CD4-positive, alpha-beta T cell treated with Interferon alpha-2 for 1 hour (primary cell): ENCODE measurements at regions not wholly inside any gene's neighbourhood (a gene's known extent, or its start where the extent isn't known, plus 50 kb on each side); places are given as distances from the start of the nearest gene placed in this dataset.
"Not testable (repeated sequence)": the region's sequence is repeated elsewhere in the genome, so short reads cannot be mapped to it uniquely, and the experiment has no call there.

Experiments used
- DNase-seq, 2 donors: peaks; one replicate each; pipeline ENCODE4 v3.0.0-alpha.2; 2020 to 2022

GRCh38 chr6:66516377-66516776, 809.4 kb upstream of the EYS start:
- no peak for DNase-seq

GRCh38 chr6:66508433-66508832, 801.4 kb upstream of the EYS start:
- DNase-seq, result no peak

GRCh38 chr6:66499851-66500250, 792.8 kb upstream of the EYS start:
- DNase-seq, result no peak

- no peak for DNase-seq
These were observed 789.6 kb upstream of the EYS start for GRCh38 chr6:66496659-66497058.

GRCh38 chr6:66494643-66495042, 787.6 kb upstream of the EYS start:
- DNase-seq, result not testable (repeated sequence)

GRCh38 chr6:66489269-66489987, 782.4 kb upstream of the EYS start:
- DNase-seq, result no peak

GRCh38 chr6:66481216-66481615, 774.2 kb upstream of the EYS start:
- DNase-seq, result no peak

GRCh38 chr6:66478705-66479104, 771.7 kb upstream of the EYS start:
- no peak for DNase-seq

- no peak for DNase-seq
These were observed 728.3 kb upstream of the EYS start for GRCh38 chr6:66435321-66435720.

- no peak for DNase-seq
These were observed 722.2 kb upstream of the EYS start for GRCh38 chr6:66429210-66429609.

GRCh38 chr6:66423047-66423446, 716.0 kb upstream of the EYS start:
- no peak for DNase-seq

GRCh38 chr6:66421570-66421969, 714.5 kb upstream of the EYS start:
- DNase-seq, result no peak

GRCh38 chr6:66418906-66419305, 711.9 kb upstream of the EYS start:
- no peak for DNase-seq

GRCh38 chr6:66403966-66404365, 696.9 kb upstream of the EYS start:
- DNase-seq, result no peak

- no peak for DNase-seq
These were observed 695.8 kb upstream of the EYS start for GRCh38 chr6:66402873-66403272.

GRCh38 chr6:66396549-66396948, 689.5 kb upstream of the EYS start:
- DNase-seq, result no peak

GRCh38 chr6:66396145-66396544, 689.1 kb upstream of the EYS start:
- no peak for DNase-seq

- DNase-seq, result no peak
These were observed 683.4 kb upstream of the EYS start for GRCh38 chr6:66390393-66390792.

GRCh38 chr6:66376001-66376400, 669.0 kb upstream of the EYS start:
- no peak for DNase-seq

- DNase-seq, result no peak
These were observed 662.4 kb upstream of the EYS start for GRCh38 chr6:66369407-66369806.

- no peak for DNase-seq
These were observed 655.9 kb upstream of the EYS start for GRCh38 chr6:66362888-66363287.

- DNase-seq, result no peak
These were observed 654.9 kb upstream of the EYS start for GRCh38 chr6:66361886-66362285.

GRCh38 chr6:66357781-66358180, 650.8 kb upstream of the EYS start:
- no peak for DNase-seq

GRCh38 chr6:66355471-66355870, 648.4 kb upstream of the EYS start:
- no peak for DNase-seq

- DNase-seq, result no peak
These were observed 637.8 kb upstream of the EYS start for GRCh38 chr6:66344796-66345195.
